ENCODE measurements at regions not wholly inside any gene's neighbourhood (a gene's known extent, or its start where the extent isn't known, plus 50 kb on each side); places are given as distances from the start of the nearest gene placed in this dataset.
"Not testable (repeated sequence)": the region's sequence is repeated elsewhere in the genome, so short reads cannot be mapped to it uniquely, and the experiment has no call there.

DNA sequence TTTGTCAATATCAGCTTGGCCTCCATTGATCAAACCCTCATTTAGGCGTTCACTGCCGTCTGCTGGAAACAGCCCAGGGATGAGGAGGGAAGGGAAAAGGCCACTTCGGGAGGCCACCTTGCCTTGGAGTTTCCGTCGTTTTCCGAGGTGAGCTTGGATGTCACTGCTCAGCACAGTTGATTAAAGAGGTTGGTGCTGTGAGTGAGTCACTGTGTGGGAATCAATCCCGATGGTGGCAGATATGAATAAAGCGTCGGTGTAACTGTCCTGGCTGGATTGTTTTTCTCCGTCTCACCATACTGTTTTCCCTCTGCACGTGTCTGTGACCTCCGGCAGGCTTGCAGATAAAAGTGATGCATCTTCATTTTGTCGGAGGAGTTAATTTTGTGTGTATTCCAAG, 148.1 kb downstream of the NPIPA7 start:
- H3K4me1 ChIP-seq (ENCODE audit: control extremely low read depth in 1 of 4, control insufficient read depth in 4 of 4, insufficient read depth in 4 of 4, low read length in 3 of 4); POLR2A ChIA-PET; H3K4me3 ChIP-seq (ENCODE audit: control insufficient read depth in 1 of 7, extremely low read depth in 1 of 7, insufficient read depth in 4 of 7, low read depth in 2 of 7, low read length in 6 of 7); H3K36me3 ChIP-seq (ENCODE audit: control insufficient read depth in 4 of 4, insufficient read depth in 4 of 4, low read length in 3 of 4); CTCF ChIA-PET; DNase-seq; H3K27me3 ChIP-seq (replicated peaks in 2 of 5; ENCODE audit: control insufficient read depth in 4 of 5, insufficient read depth in 5 of 5, low read length in 4 of 5); H3K27ac ChIP-seq (ENCODE audit: insufficient read depth in 1 of 2, low read depth in 1 of 2, low read length in 2 of 2, poor library complexity in 1 of 2, severe bottlenecking in 2 of 2); H3K9me3 ChIP-seq (ENCODE audit: control extremely low read depth in 1 of 5, control insufficient read depth in 4 of 5, insufficient read depth in 2 of 5, low read depth in 1 of 5, low read length in 4 of 5): not testable (repeated sequence)
- WGBS (ENCODE audit: insufficient coverage), result no CpG with 5 or more reads among the region's 13 CpGs

- H3K27ac ChIP-seq (ENCODE audit: insufficient read depth in 1 of 2, low read depth in 1 of 2, low read length in 2 of 2, poor library complexity in 1 of 2, severe bottlenecking in 2 of 2); POLR2A ChIA-PET; H3K9me3 ChIP-seq (ENCODE audit: control extremely low read depth in 1 of 5, control insufficient read depth in 4 of 5, insufficient read depth in 2 of 5, low read depth in 1 of 5, low read length in 4 of 5); H3K36me3 ChIP-seq (ENCODE audit: control insufficient read depth in 4 of 4, insufficient read depth in 4 of 4, low read length in 3 of 4); DNase-seq; CTCF ChIA-PET; H3K4me1 ChIP-seq (ENCODE audit: control extremely low read depth in 1 of 4, control insufficient read depth in 4 of 4, insufficient read depth in 4 of 4, low read length in 3 of 4); H3K4me3 ChIP-seq (ENCODE audit: control insufficient read depth in 1 of 7, extremely low read depth in 1 of 7, insufficient read depth in 4 of 7, low read depth in 2 of 7, low read length in 6 of 7); H3K27me3 ChIP-seq (replicated peaks in 2 of 5; ENCODE audit: control insufficient read depth in 4 of 5, insufficient read depth in 5 of 5, low read length in 4 of 5): not testable (repeated sequence)
- 75% methylated on average over 1 of the region's 5 CpGs for WGBS (ENCODE audit: insufficient coverage)
Observed at GRCh38 chr16:16530744-16531143, 151.8 kb downstream of the NPIPA7 start.

DNA sequence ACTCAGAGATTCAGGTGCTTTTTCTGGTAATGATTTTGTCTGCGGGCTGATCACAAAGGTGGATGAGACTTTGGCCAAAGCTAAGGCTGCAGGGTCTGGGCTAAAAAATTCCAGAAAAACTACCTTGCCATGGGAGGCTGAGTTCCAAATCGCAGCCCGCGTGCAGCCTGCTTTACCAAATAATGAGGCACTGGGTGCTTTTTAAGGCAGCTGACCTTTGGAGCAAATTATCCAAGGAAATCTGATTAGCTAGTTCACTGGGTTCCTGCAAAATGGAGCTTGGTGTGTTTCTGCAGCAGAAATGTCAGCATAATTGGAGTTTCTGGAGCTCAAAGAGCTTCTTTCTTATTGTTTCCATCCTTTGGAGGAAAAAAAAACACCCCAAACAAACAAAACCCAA, 156.6 kb downstream of the NPIPA7 start:
- H3K4me3 ChIP-seq (ENCODE audit: control insufficient read depth in 1 of 7, extremely low read depth in 1 of 7, insufficient read depth in 4 of 7, low read depth in 2 of 7, low read length in 6 of 7); H3K4me1 ChIP-seq (ENCODE audit: control extremely low read depth in 1 of 4, control insufficient read depth in 4 of 4, insufficient read depth in 4 of 4, low read length in 3 of 4); DNase-seq; H3K9me3 ChIP-seq (ENCODE audit: control extremely low read depth in 1 of 5, control insufficient read depth in 4 of 5, insufficient read depth in 2 of 5, low read depth in 1 of 5, low read length in 4 of 5); POLR2A ChIA-PET; H3K27me3 ChIP-seq (replicated peaks in 2 of 5; ENCODE audit: control insufficient read depth in 4 of 5, insufficient read depth in 5 of 5, low read length in 4 of 5); CTCF ChIA-PET; H3K27ac ChIP-seq (ENCODE audit: insufficient read depth in 1 of 2, low read depth in 1 of 2, low read length in 2 of 2, poor library complexity in 1 of 2, severe bottlenecking in 2 of 2); H3K36me3 ChIP-seq (ENCODE audit: control insufficient read depth in 4 of 4, insufficient read depth in 4 of 4, low read length in 3 of 4): not testable (repeated sequence)
- WGBS (ENCODE audit: insufficient coverage), result 90% methylated on average over 2 of the region's 4 CpGs

DNA sequence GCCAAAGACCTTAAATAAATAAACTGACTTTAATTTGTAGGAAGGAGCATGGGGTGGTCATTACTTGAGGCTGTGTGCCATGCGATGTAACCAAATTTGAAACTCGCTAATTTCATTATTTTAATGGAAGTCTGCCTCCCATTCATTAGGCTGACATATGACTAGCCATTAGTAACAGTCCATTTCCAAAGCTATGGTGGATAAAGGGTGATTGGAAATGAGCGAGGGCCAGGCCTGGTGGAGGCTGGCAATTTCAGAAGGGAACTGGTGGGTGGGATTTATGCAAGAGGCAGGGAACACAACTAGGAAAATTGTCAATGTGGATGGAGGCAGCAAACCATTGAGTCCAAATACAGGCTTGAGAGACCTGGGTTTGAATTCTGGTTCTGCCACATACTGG, 157.2 kb downstream of the NPIPA7 start:
- CTCF ChIA-PET; DNase-seq; H3K9me3 ChIP-seq (ENCODE audit: control extremely low read depth in 1 of 5, control insufficient read depth in 4 of 5, insufficient read depth in 2 of 5, low read depth in 1 of 5, low read length in 4 of 5); H3K36me3 ChIP-seq (ENCODE audit: control insufficient read depth in 4 of 4, insufficient read depth in 4 of 4, low read length in 3 of 4); H3K4me3 ChIP-seq (ENCODE audit: control insufficient read depth in 1 of 7, extremely low read depth in 1 of 7, insufficient read depth in 4 of 7, low read depth in 2 of 7, low read length in 6 of 7); H3K4me1 ChIP-seq (ENCODE audit: control extremely low read depth in 1 of 4, control insufficient read depth in 4 of 4, insufficient read depth in 4 of 4, low read length in 3 of 4); H3K27ac ChIP-seq (ENCODE audit: insufficient read depth in 1 of 2, low read depth in 1 of 2, low read length in 2 of 2, poor library complexity in 1 of 2, severe bottlenecking in 2 of 2); POLR2A ChIA-PET; H3K27me3 ChIP-seq (replicated peaks in 2 of 5; ENCODE audit: control insufficient read depth in 4 of 5, insufficient read depth in 5 of 5, low read length in 4 of 5): not testable (repeated sequence)
- no CpG with 5 or more reads among the region's 3 CpGs for WGBS (ENCODE audit: insufficient coverage)

- H3K36me3 ChIP-seq (ENCODE audit: control insufficient read depth in 4 of 4, insufficient read depth in 4 of 4, low read length in 3 of 4); POLR2A ChIA-PET; H3K4me1 ChIP-seq (ENCODE audit: control extremely low read depth in 1 of 4, control insufficient read depth in 4 of 4, insufficient read depth in 4 of 4, low read length in 3 of 4); H3K9me3 ChIP-seq (ENCODE audit: control extremely low read depth in 1 of 5, control insufficient read depth in 4 of 5, insufficient read depth in 2 of 5, low read depth in 1 of 5, low read length in 4 of 5); H3K27me3 ChIP-seq (replicated peaks in 2 of 5; ENCODE audit: control insufficient read depth in 4 of 5, insufficient read depth in 5 of 5, low read length in 4 of 5); CTCF ChIA-PET; H3K27ac ChIP-seq (ENCODE audit: insufficient read depth in 1 of 2, low read depth in 1 of 2, low read length in 2 of 2, poor library complexity in 1 of 2, severe bottlenecking in 2 of 2); DNase-seq; H3K4me3 ChIP-seq (ENCODE audit: control insufficient read depth in 1 of 7, extremely low read depth in 1 of 7, insufficient read depth in 4 of 7, low read depth in 2 of 7, low read length in 6 of 7): not testable (repeated sequence)
- WGBS (ENCODE audit: insufficient coverage), result 100% methylated on average over 1 of the region's 3 CpGs
Observed at GRCh38 chr16:16549710-16550109, 170.8 kb downstream of the NPIPA7 start.

- H3K9me3 ChIP-seq (ENCODE audit: control extremely low read depth in 1 of 5, control insufficient read depth in 4 of 5, insufficient read depth in 2 of 5, low read depth in 1 of 5, low read length in 4 of 5); H3K4me1 ChIP-seq (ENCODE audit: control extremely low read depth in 1 of 4, control insufficient read depth in 4 of 4, insufficient read depth in 4 of 4, low read length in 3 of 4); H3K27ac ChIP-seq (ENCODE audit: insufficient read depth in 1 of 2, low read depth in 1 of 2, low read length in 2 of 2, poor library complexity in 1 of 2, severe bottlenecking in 2 of 2); H3K27me3 ChIP-seq (replicated peaks in 2 of 5; ENCODE audit: control insufficient read depth in 4 of 5, insufficient read depth in 5 of 5, low read length in 4 of 5); POLR2A ChIA-PET; H3K4me3 ChIP-seq (ENCODE audit: control insufficient read depth in 1 of 7, extremely low read depth in 1 of 7, insufficient read depth in 4 of 7, low read depth in 2 of 7, low read length in 6 of 7); H3K36me3 ChIP-seq (ENCODE audit: control insufficient read depth in 4 of 4, insufficient read depth in 4 of 4, low read length in 3 of 4); CTCF ChIA-PET: not testable (repeated sequence)
- no CpG with 5 or more reads among the region's 2 CpGs for WGBS (ENCODE audit: insufficient coverage)
- peak in 1 of 3 donors; percentile 3 for DNase-seq
Observed at GRCh38 chr16:16550824-16551223, 171.9 kb downstream of the NPIPA7 start.

GRCh38 chr16:16552819-16553340, 173.9 kb downstream of the NPIPA7 start:
- CTCF ChIA-PET; H3K9me3 ChIP-seq (ENCODE audit: control extremely low read depth in 1 of 5, control insufficient read depth in 4 of 5, insufficient read depth in 2 of 5, low read depth in 1 of 5, low read length in 4 of 5); H3K27me3 ChIP-seq (replicated peaks in 2 of 5; ENCODE audit: control insufficient read depth in 4 of 5, insufficient read depth in 5 of 5, low read length in 4 of 5); H3K4me1 ChIP-seq (ENCODE audit: control extremely low read depth in 1 of 4, control insufficient read depth in 4 of 4, insufficient read depth in 4 of 4, low read length in 3 of 4); POLR2A ChIA-PET; H3K36me3 ChIP-seq (ENCODE audit: control insufficient read depth in 4 of 4, insufficient read depth in 4 of 4, low read length in 3 of 4); H3K27ac ChIP-seq (ENCODE audit: insufficient read depth in 1 of 2, low read depth in 1 of 2, low read length in 2 of 2, poor library complexity in 1 of 2, severe bottlenecking in 2 of 2); H3K4me3 ChIP-seq (ENCODE audit: control insufficient read depth in 1 of 7, extremely low read depth in 1 of 7, insufficient read depth in 4 of 7, low read depth in 2 of 7, low read length in 6 of 7); DNase-seq: not testable (repeated sequence)
- no CpG with 5 or more reads among the region's 1 CpG for WGBS (ENCODE audit: insufficient coverage)

Data from common myeloid progenitor, CD34-positive (primary cell).